Gastrocnemius medialis (tissue), 4 donors: ENCODE measurements at regions not wholly inside any gene's neighbourhood (a gene's known extent, or its start where the extent isn't known, plus 50 kb on each side); places are given as distances from the start of the nearest gene placed in this dataset.

Experiments used
- ATAC-seq, 2 donors: fragments of 150-250 bp; one replicate each; pipeline ENCODE4 v1.9.1; 2016
- DNase-seq, 2 donors: peaks; one replicate each; pipeline ENCODE4 v3.0.0-alpha.2; 2019
- H3K27ac ChIP-seq, 4 donors: fragments of 200-600 bp; sonication (generic); 1 replicate in 1 of 4; 2 replicates in 3 of 4; pipeline ENCODE4 v1.5.1; 2016 to 2018; ENCODE audit warnings: mild to moderate bottlenecking in 2 of 4, moderate library complexity in 1 of 4
- H3K27me3 ChIP-seq, 3 donors: fragments of 200-600 bp; sonication (generic) in 2 of 3; 1 replicate in 1 of 3; 2 replicates in 2 of 3; pipeline versions ENCODE4 v1.5.1 to v1.6.0; 2016 to 2019; ENCODE audit warnings: mild to moderate bottlenecking in 1 of 3, moderate library complexity in 1 of 3
- H3K36me3 ChIP-seq, 2 donors: fragments of 200-600 bp; sonication (generic) in 1 of 2; one replicate each; pipeline ENCODE4 v1.5.1; 2017 to 2018
- H3K4me1 ChIP-seq, 2 donors: fragments of 200-600 bp; sonication (generic) in 1 of 2; one replicate each; pipeline ENCODE4 v1.5.1; 2016 to 2017; ENCODE audit warnings: mild to moderate bottlenecking in 2 of 2
- H3K4me3 ChIP-seq, 4 donors: fragments of 200-600 bp; sonication (generic) in 3 of 4; 1 replicate in 1 of 4; 2 replicates in 3 of 4; pipeline ENCODE4 v1.5.1; 2016 to 2019; ENCODE audit warnings: mild to moderate bottlenecking in 2 of 4
- H3K9me3 ChIP-seq, 3 donors: fragments of 200-600 bp; sonication (generic) in 2 of 3; 1 replicate in 1 of 3; 2 replicates in 2 of 3; pipeline ENCODE4 v1.5.1; 2016 to 2019
- CTCF ChIP-seq, 5 experiments: fragments of 450-650 bp in 3 of 5; fragments of 200-600 bp in 2 of 5; sonication (generic) in 2 of 5; IDR thresholded peaks in 4 of 5; conservative IDR thresholded peaks in 1 of 5; 1 replicate in 4 of 5; 2 replicates in 1 of 5; pipeline ENCODE4 v1.5.1; 2016 to 2019; ENCODE audit warnings: antibody characterized with exemption in 5 of 5, mild to moderate bottlenecking in 3 of 5, moderate library complexity in 3 of 5
- POLR2A ChIP-seq, 2 donors: fragments of 450-650 bp; IDR thresholded peaks; one replicate each; pipeline ENCODE4 v1.6.1; 2017; ENCODE audit warnings: antibody characterized with exemption in 2 of 2, mild to moderate bottlenecking in 2 of 2, moderate library complexity in 2 of 2
- in situ Hi-C, 4 donors: fragments of 200-750 bp; cut with MboI; loops; one replicate each; pipeline versions ENCODE4 v1.15.0 to v1.8.0; 2017; ENCODE audit warnings: low sequenced_read_pairs in 4 of 4
- intact Hi-C: fragments of 100-400 bp; cut with DNase I; formaldehyde crosslinking; loops from one replicate; pipeline ENCODE4 v1.15.1; 2023; ENCODE audit warnings: low total_unique reads

GRCh38 chr17:13410214-13410613 is 191.5 kb downstream of the HS3ST3A1 start:
- ATAC-seq: no peak
- Histone ChIP-seq H3K4me3 (no peak overlapping the region), H3K36me3 (no peaks in the 10 kb centered on the region), H3K27me3 (no peaks in the 10 kb centered on the region), H3K9me3 (no peaks in the 10 kb centered on the region), H3K4me1 (no peaks in the 10 kb centered on the region), H3K27ac (no peak overlapping the region)
- no peak for DNase-seq
- TF ChIP-seq CTCF (IDR thresholded peaks at IDR 0.05 in 4 of 5, conservative IDR thresholded peaks at IDR 0.05 in 1 of 5) (no peak), POLR2A (IDR thresholded peaks at IDR 0.05) (no peak)
- intact Hi-C loops (no loop called here), in situ Hi-C loops (loop anchor here in 1 of 4 donors (25.0 kb wide), 1 partner anchor 98 kb away; no protein-coding TSS in a partner anchor)

DNA sequence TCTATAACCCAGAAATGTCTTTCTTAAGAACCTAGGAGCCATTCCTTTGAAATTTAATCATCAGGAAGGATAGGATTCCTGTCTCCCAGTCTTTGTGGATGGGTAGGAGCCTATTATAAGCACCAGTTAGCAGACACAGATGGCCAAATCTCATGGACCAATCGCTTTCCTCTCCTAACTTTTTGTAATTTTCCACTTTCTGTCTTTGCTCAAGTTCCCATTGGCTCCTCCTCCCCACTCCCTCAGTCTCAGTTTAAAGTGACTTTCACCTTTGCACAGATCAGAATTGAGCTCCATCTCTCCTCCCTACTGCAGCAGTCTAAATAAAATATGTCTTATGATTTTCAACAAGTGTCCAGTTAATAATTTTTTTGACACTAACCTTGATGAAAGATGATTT is 192.3 kb downstream of the HS3ST3A1 start:
- no peaks in the 10 kb centered on the region for H3K36me3 ChIP-seq
- intact Hi-C loops (no loop called here), in situ Hi-C loops (loop anchor here in 1 of 4 donors (25.0 kb wide), 1 partner anchor 97 kb away; no protein-coding TSS in a partner anchor)
- H3K27me3 ChIP-seq: no peaks in the 10 kb centered on the region
- no peak for DNase-seq
- H3K27ac ChIP-seq: no peak overlapping the region
- H3K9me3 ChIP-seq: no peaks in the 10 kb centered on the region
- TF ChIP-seq POLR2A (IDR thresholded peaks at IDR 0.05) (no peak), CTCF (IDR thresholded peaks at IDR 0.05 in 4 of 5, conservative IDR thresholded peaks at IDR 0.05 in 1 of 5) (no peak)
- no peak overlapping the region for H3K4me3 ChIP-seq
- no peaks in the 10 kb centered on the region for H3K4me1 ChIP-seq
- no peak for ATAC-seq

GRCh38 chr17:13407381-13407780 is 194.3 kb downstream of the HS3ST3A1 start:
- H3K4me3 ChIP-seq: no peak overlapping the region
- intact Hi-C loops (no loop called here), in situ Hi-C loops (loop anchor here in 1 of 4 donors (25.0 kb wide), 1 partner anchor 95 kb away; no protein-coding TSS in a partner anchor)

GRCh38 chr17:13405807-13406206 is 195.9 kb downstream of the HS3ST3A1 start:
- DNase-seq (no peak), ATAC-seq (no peak)
- Histone ChIP-seq H3K36me3 (no peaks in the 10 kb centered on the region), H3K27me3 (no peaks in the 10 kb centered on the region), H3K4me1 (no peaks in the 10 kb centered on the region), H3K9me3 (no peaks in the 10 kb centered on the region), H3K4me3 (no peak overlapping the region), H3K27ac (no peak overlapping the region)
- in situ Hi-C loops: loop anchor here in 1 of 4 donors (25.0 kb wide), 1 partner anchor 94 kb away; no protein-coding TSS in a partner anchor
- TF ChIP-seq POLR2A (IDR thresholded peaks at IDR 0.05) (no peak), CTCF (IDR thresholded peaks at IDR 0.05 in 4 of 5, conservative IDR thresholded peaks at IDR 0.05 in 1 of 5) (no peak)
- intact Hi-C loops: no loop called here

More at GRCh38 chr17:13407381-13407780, 194.3 kb downstream of the HS3ST3A1 start:
- Histone ChIP-seq H3K27me3 (no peaks in the 10 kb centered on the region), H3K4me1 (no peaks in the 10 kb centered on the region), H3K36me3 (no peaks in the 10 kb centered on the region), H3K9me3 (no peaks in the 10 kb centered on the region), H3K27ac (no peak overlapping the region)
- DNase-seq (no peak), ATAC-seq (no peak)
- no peak for TF ChIP-seq CTCF (IDR thresholded peaks at IDR 0.05 in 4 of 5, conservative IDR thresholded peaks at IDR 0.05 in 1 of 5)
- no peak for TF ChIP-seq POLR2A (IDR thresholded peaks at IDR 0.05)

DNA sequence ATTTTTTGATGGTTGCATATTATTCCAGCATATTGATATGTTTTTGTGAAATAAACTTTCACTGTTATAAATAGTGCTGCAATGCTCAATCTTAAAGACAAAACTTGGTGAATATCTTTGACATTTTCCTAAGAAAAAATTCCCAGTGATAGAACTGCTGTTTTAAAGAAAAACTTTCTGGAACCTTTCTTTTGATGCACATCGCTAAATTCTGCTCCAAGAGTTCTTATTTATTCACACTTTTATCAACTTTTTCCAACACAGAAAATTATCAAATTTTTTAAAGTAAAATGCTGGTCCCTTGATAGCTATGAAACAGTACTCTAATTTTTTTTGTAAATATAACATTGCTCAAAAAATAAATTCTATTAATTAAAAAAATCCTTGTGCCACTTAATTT is 196.6 kb downstream of the HS3ST3A1 start:
- Histone ChIP-seq H3K4me3 (no peak overlapping the region), H3K27ac (no peak overlapping the region), H3K4me1 (no peaks in the 10 kb centered on the region), H3K27me3 (no peaks in the 10 kb centered on the region), H3K9me3 (no peaks in the 10 kb centered on the region), H3K36me3 (no peaks in the 10 kb centered on the region)
- in situ Hi-C loops: loop anchor here in 1 of 4 donors (25.0 kb wide), 1 partner anchor 93 kb away; no protein-coding TSS in a partner anchor
- DNase-seq (no peak), ATAC-seq (no peak)
- TF ChIP-seq CTCF (IDR thresholded peaks at IDR 0.05 in 4 of 5, conservative IDR thresholded peaks at IDR 0.05 in 1 of 5) (no peak), POLR2A (IDR thresholded peaks at IDR 0.05) (no peak)
- intact Hi-C loops: no loop called here
